Calu3 (cell line): ENCODE measurements at regions not wholly inside any gene's neighbourhood (a gene's known extent, or its start where the extent isn't known, plus 50 kb on each side); places are given as distances from the start of the nearest gene placed in this dataset.

Experiments
- BruUV-seq: library from RNA; stranded (reverse); fragments of 400-500 nt; replicated peaks from 2 replicates; lab custom pipeline; 2021; lab: Mats Ljungman, UMichigan
- CTCF ChIA-PET: fragments of 300-600 bp; sonication (Branson Sonifier 250); formaldehyde crosslinking; loops from one replicate; lab custom pipeline; 2022; ENCODE audit warnings: antibody characterized with exemption; lab: Charles Lee
- DNase-seq: peaks from one replicate; pipeline ENCODE4 v3.0.0; 2022
- H3K27ac Mint-ChIP-seq: one replicate; pipeline ENCODE4 v1.8.0; 2022; ENCODE audit warnings: mixed read lengths; ENCODE audit not compliant: unreplicated experiment
- H3K27me3 Mint-ChIP-seq: one replicate; pipeline ENCODE4 v1.8.0; 2022; ENCODE audit warnings: mixed read lengths; ENCODE audit not compliant: unreplicated experiment
- H3K36me3 Mint-ChIP-seq: one replicate; pipeline ENCODE4 v1.8.0; 2022; ENCODE audit warnings: mild to moderate bottlenecking, moderate library complexity, mixed read lengths; ENCODE audit not compliant: insufficient read depth, unreplicated experiment
- H3K4me1 Mint-ChIP-seq: one replicate; pipeline ENCODE4 v1.8.0; 2022; ENCODE audit warnings: mild to moderate bottlenecking, low read depth, mixed read lengths; ENCODE audit not compliant: unreplicated experiment
- H3K4me3 Mint-ChIP-seq: one replicate; pipeline ENCODE4 v1.8.0; 2022; ENCODE audit warnings: mild to moderate bottlenecking, low read depth, moderate library complexity, mixed read lengths; ENCODE audit not compliant: unreplicated experiment
- H3K9me3 Mint-ChIP-seq: one replicate; pipeline ENCODE4 v1.8.0; 2022; ENCODE audit warnings: low read depth, mixed read lengths; ENCODE audit not compliant: unreplicated experiment
- CTCF ChIP-seq: fragments of 200-600 bp; IDR thresholded peaks from one replicate; pipeline ENCODE4 v1.8.0; 2022; ENCODE audit warnings: antibody characterized with exemption; ENCODE audit not compliant: unreplicated experiment
- intact Hi-C: fragments of 100-400 bp; cut with micrococcal nuclease; formaldehyde crosslinking; loops from one replicate; pipeline ENCODE4 v1.10.0; 2022; ENCODE audit not compliant: unreplicated experiment

GRCh38 chr9:118536153-118536552 is 832.0 kb downstream of the TLR4 start:
- Mint-ChIP-seq H3K9me3 (peaks cover 9% of the 10 kb centered on the region), H3K4me3 (no peak overlapping the region), H3K4me1 (no peaks in the 10 kb centered on the region), H3K27me3 (no peaks in the 10 kb centered on the region), H3K27ac (no peak overlapping the region), H3K36me3 (no peaks in the 10 kb centered on the region)
- TF ChIP-seq CTCF: no peak
- no peak for DNase-seq
- intact Hi-C loops: no loop called here
- BruUV-seq: no TSS peak
- CTCF ChIA-PET: no interaction called here

GRCh38 chr9:118538959-118539358 is 830.3 kb downstream of the BRINP1 start:
- no peak for DNase-seq
- Mint-ChIP-seq H3K9me3 (peaks cover 7% of the 10 kb centered on the region), H3K27me3 (no peaks in the 10 kb centered on the region), H3K4me1 (no peaks in the 10 kb centered on the region), H3K36me3 (no peaks in the 10 kb centered on the region), H3K27ac (no peak overlapping the region), H3K4me3 (no peak overlapping the region)
- intact Hi-C loops: no loop called here
- no TSS peak for BruUV-seq
- no peak for TF ChIP-seq CTCF
- CTCF ChIA-PET: no interaction called here

- no TSS peak for BruUV-seq
- no peaks in the 10 kb centered on the region for H3K36me3 Mint-ChIP-seq
Observed at GRCh38 chr9:118553465-118553864, 815.8 kb downstream of the BRINP1 start.

GRCh38 chr9:118554987-118555386 is 814.2 kb downstream of the BRINP1 start:
- Mint-ChIP-seq H3K9me3 (peaks cover 13% of the 10 kb centered on the region), H3K4me3 (no peak overlapping the region), H3K36me3 (no peaks in the 10 kb centered on the region), H3K27ac (no peak overlapping the region), H3K4me1 (no peaks in the 10 kb centered on the region), H3K27me3 (no peaks in the 10 kb centered on the region)
- no TSS peak for BruUV-seq
- TF ChIP-seq CTCF: no peak
- CTCF ChIA-PET: no interaction called here
- DNase-seq: no peak
- intact Hi-C loops: no loop called here

More at GRCh38 chr9:118553465-118553864, 815.8 kb downstream of the BRINP1 start:
- no peak for TF ChIP-seq CTCF
- intact Hi-C loops: no loop called here
- CTCF ChIA-PET: no interaction called here
- Mint-ChIP-seq H3K27me3 (no peaks in the 10 kb centered on the region), H3K4me1 (no peaks in the 10 kb centered on the region), H3K27ac (no peak overlapping the region), H3K9me3 (peaks cover 11% of the 10 kb centered on the region), H3K4me3 (no peak overlapping the region)
- no peak for DNase-seq

- no peak for TF ChIP-seq CTCF
- H3K27ac Mint-ChIP-seq: no peak overlapping the region
- no peak overlapping the region for H3K4me3 Mint-ChIP-seq
- H3K36me3 Mint-ChIP-seq: no peaks in the 10 kb centered on the region
- no peak for DNase-seq
- H3K27me3 Mint-ChIP-seq: no peaks in the 10 kb centered on the region
- CTCF ChIA-PET: no interaction called here
- H3K4me1 Mint-ChIP-seq: no peaks in the 10 kb centered on the region
- intact Hi-C loops: no loop called here
- no TSS peak for BruUV-seq
- peaks cover 10% of the 10 kb centered on the region for H3K9me3 Mint-ChIP-seq
Observed at GRCh38 chr9:118558026-118558425, 811.2 kb downstream of the BRINP1 start.
